ENCODE measurements at regions not wholly inside any gene's neighbourhood (a gene's known extent, or its start where the extent isn't known, plus 50 kb on each side); places are given as distances from the start of the nearest gene placed in this dataset.

DNA sequence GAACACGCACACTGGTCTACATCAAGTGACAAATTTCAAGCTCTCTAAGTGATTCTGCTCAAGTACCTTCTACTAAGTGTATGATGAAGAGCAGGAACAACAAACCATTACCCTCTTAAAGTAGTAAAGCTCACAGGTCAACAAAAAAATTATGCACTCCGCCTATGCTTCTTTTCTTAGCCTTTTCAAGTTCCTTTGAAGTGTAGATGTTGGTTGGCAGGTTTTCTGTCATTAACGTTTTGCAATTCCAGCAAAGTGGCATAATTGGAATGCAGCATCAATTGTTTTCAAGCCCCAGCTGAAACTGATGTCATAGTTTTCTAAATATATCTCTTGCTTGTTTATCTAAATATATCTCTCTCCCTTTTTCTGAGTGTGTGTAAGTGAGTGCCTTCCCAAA lies 396.9 kb upstream of the EYS start:
- CTCF ChIA-PET: no interaction called here
- BruUV-seq (replicated peaks): no TSS peak
- Histone ChIP-seq H3K27ac (ENCODE audit: low read depth, low read length, poor library complexity, severe bottlenecking) (no peak overlapping the region), H3K27me3 (replicated peaks; ENCODE audit: insufficient read depth, low read depth, low read length, poor library complexity) (no peaks in the 10 kb centered on the region), H3K36me3 (ENCODE audit: insufficient read depth, low read length, poor library complexity, severe bottlenecking) (no peaks in the 10 kb centered on the region), H3K9me3 (ENCODE audit: low read depth, low read length, poor library complexity, severe bottlenecking) (no peaks in the 10 kb centered on the region), H3K4me1 (ENCODE audit: insufficient read depth, low read length, poor library complexity, severe bottlenecking) (no peaks in the 10 kb centered on the region), H3K4me3 (ENCODE audit: low read depth, low read length, poor library complexity, severe bottlenecking) (no peak overlapping the region)
- no peak for TF ChIP-seq EZH2 (IDR thresholded peaks at IDR 0.05; ENCODE audit: borderline replicate concordance, low read depth, low read length, poor library complexity, severe bottlenecking)
- TF ChIP-seq CTCF (conservative IDR thresholded peaks at IDR 0.05; ENCODE audit: low read depth, low read length): no peak
- POLR2A ChIA-PET (ENCODE audit: low non-redundant PET): no interaction called here
- intact Hi-C loops (cut with micrococcal nuclease; ENCODE audit: unreplicated experiment): no loop called here
- DNase-seq (ENCODE audit: low spot score): no peak

GRCh38 chr6:66103354-66103753 lies 396.3 kb upstream of the EYS start:
- TF ChIP-seq EZH2 (IDR thresholded peaks at IDR 0.05; ENCODE audit: borderline replicate concordance, low read depth, low read length, poor library complexity, severe bottlenecking) (no peak), CTCF (conservative IDR thresholded peaks at IDR 0.05; ENCODE audit: low read depth, low read length) (no peak)
- ChIA-PET CTCF (no interaction called here), POLR2A (ENCODE audit: low non-redundant PET) (no interaction called here)
- H3K4me3 ChIP-seq (ENCODE audit: low read depth, low read length, poor library complexity, severe bottlenecking): no peak overlapping the region
- no peaks in the 10 kb centered on the region for H3K27me3 ChIP-seq (replicated peaks; ENCODE audit: insufficient read depth, low read depth, low read length, poor library complexity)
- no TSS peak for BruUV-seq (replicated peaks)
- H3K9me3 ChIP-seq (ENCODE audit: low read depth, low read length, poor library complexity, severe bottlenecking): no peaks in the 10 kb centered on the region
- no peaks in the 10 kb centered on the region for H3K36me3 ChIP-seq (ENCODE audit: insufficient read depth, low read length, poor library complexity, severe bottlenecking)
- no peaks in the 10 kb centered on the region for H3K4me1 ChIP-seq (ENCODE audit: insufficient read depth, low read length, poor library complexity, severe bottlenecking)
- DNase-seq (ENCODE audit: low spot score): no peak
- no peak overlapping the region for H3K27ac ChIP-seq (ENCODE audit: low read depth, low read length, poor library complexity, severe bottlenecking)
- intact Hi-C loops (cut with micrococcal nuclease; ENCODE audit: unreplicated experiment): no loop called here

DNA sequence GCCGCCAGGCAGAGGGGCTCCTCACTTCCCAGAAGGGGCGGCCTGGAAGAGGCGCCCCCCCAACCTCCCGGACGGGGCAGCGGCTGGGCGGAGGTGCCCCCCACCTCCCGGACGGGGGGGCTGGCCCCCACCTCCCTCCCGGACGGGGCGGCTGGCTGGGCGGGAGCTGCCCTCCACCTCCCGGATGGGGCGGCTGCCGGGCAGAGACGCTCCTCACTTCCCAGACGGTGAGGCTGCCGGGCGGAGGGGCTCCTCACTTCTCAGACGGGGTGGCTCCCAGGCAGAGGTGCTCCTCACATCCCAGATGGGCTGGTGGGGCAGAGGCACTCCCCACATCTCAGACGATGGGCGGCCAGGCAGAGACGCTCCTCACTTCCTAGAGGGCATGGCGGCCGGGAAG lies 389.7 kb upstream of the EYS start:
- intact Hi-C loops (cut with micrococcal nuclease; ENCODE audit: unreplicated experiment): no loop called here
- H3K27me3 ChIP-seq (replicated peaks; ENCODE audit: insufficient read depth, low read depth, low read length, poor library complexity): no peaks in the 10 kb centered on the region
- no peaks in the 10 kb centered on the region for H3K9me3 ChIP-seq (ENCODE audit: low read depth, low read length, poor library complexity, severe bottlenecking)
- DNase-seq (ENCODE audit: low spot score): no peak
- CTCF ChIA-PET: no interaction called here
- POLR2A ChIA-PET (ENCODE audit: low non-redundant PET): no interaction called here
- no peak overlapping the region for H3K27ac ChIP-seq (ENCODE audit: low read depth, low read length, poor library complexity, severe bottlenecking)
- H3K4me3 ChIP-seq (ENCODE audit: low read depth, low read length, poor library complexity, severe bottlenecking): no peak overlapping the region
- TF ChIP-seq EZH2 (IDR thresholded peaks at IDR 0.05; ENCODE audit: borderline replicate concordance, low read depth, low read length, poor library complexity, severe bottlenecking) (no peak), CTCF (conservative IDR thresholded peaks at IDR 0.05; ENCODE audit: low read depth, low read length) (no peak)
- BruUV-seq (replicated peaks): no TSS peak
- no peaks in the 10 kb centered on the region for H3K4me1 ChIP-seq (ENCODE audit: insufficient read depth, low read length, poor library complexity, severe bottlenecking)
- H3K36me3 ChIP-seq (ENCODE audit: insufficient read depth, low read length, poor library complexity, severe bottlenecking): no peaks in the 10 kb centered on the region

All from A673 (cell line).